ENCODE measurements at regions not wholly inside any gene's neighbourhood (a gene's known extent, or its start where the extent isn't known, plus 50 kb on each side); places are given as distances from the start of the nearest gene placed in this dataset.
"Not testable (repeated sequence)": the region's sequence is repeated elsewhere in the genome, so short reads cannot be mapped to it uniquely, and the experiment has no call there.

DNA sequence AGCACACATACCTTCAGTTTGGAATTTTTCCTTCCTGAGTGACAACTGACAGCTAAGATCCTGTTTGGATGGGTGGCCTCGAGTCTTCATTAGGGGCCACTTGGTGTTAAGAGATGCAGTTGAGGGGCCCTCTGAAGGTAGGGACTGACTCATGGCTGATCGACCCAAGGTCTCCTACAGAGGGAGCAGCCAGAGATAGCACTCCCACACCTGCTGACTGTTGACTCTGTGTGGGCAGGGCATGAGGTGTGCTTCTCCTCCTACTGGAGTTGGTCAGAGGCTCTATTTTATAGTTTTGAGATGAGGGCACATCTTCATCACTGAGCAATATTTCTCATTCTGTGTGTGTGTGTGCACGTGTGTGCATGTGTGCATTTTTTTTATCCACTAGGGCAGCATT is 378.8 kb upstream of the PODXL start:
- no peak for DNase-seq (ENCODE audit: low read depth in 2 of 2)

DNA sequence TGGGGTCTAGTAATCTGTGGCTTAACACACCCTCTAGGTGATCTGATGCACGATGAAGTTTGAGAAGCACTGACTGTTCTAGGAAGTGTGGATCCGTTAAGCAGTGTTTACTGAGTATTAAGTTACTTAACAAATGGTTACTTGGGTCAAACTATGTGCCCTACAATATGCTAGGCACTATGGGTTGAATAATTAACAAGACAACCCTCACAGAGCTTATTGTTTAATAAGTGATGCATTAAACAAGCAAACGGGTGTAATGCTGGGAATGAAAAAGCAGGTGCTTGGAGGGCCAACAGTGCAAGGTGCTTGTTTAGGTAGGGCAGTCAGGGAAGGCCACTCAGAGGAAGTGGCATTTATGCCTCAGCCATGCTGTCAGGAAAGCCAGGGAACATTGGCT is 378.0 kb upstream of the PODXL start:
- DNase-seq (ENCODE audit: low read depth in 2 of 2) = no peak

DNA sequence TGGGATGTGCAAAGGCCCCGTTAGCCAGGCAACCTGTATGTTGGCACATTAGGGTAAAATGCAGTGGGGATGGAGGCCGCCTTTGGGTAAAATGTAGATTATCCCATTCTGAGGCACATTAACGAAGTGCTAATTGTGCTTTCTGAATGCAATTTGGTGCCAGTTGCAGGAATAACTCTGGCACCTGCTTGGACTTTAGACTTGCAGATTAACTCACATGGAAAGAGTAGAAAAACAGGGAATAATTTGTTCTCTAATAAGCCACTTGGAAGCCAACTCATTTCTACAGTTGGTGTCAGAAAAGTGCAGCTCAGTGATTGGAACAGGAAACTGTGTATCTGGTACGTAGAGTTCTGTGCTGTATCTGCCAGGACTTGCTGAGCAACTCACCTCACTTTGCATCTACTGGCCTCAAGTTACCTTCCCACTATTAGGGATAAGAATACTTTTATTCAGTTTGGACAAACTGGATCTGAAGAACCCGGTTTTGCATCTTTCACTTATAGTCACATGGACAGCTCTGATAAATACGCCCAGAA is 377.4 kb upstream of the PODXL start:
- DNase-seq (ENCODE audit: low read depth in 2 of 2) = no peak

DNA sequence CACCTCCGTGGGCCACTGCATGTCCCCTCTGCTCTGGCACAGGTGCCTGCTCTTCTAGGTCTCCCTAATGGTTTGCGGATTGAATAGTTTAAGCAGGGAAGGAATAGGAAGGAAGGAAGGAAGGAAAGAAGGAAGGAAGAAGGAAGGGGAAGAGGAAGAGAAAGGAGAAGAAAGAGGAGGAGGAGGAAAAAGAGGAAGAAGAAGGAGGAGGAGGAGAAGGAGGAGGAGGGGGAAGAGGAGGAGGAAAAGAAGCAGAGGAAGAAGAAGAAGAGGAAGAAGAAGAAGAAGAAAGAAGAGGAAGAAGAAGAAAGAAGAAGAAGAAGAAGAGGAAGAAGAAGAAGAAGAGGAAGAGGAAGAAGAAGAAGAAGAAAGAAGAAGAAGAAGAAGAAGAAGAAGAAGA is 376.8 kb upstream of the PODXL start:
- not testable (repeated sequence) for DNase-seq (ENCODE audit: low read depth in 2 of 2)

DNA sequence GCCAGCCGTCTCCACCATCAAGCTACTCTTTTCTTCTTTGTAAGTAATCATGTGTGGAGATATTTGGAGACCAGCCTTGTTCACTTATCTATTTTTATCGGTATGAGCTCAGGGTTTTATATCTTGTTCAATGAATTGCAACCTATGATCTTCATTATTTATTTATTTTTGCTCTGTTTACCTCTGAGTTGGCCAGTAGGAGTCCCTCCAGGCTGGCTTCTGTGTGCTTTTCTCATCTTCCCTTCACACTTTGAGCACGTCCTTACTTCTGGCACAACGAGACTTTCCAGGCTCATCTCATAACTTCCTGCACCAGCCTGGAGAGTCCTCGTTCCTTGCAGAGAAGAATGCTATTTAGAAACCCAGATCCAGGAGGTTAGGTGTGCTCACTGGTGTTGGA is 375.8 kb upstream of the PODXL start:
- no peak for DNase-seq (ENCODE audit: low read depth in 2 of 2)

DNA sequence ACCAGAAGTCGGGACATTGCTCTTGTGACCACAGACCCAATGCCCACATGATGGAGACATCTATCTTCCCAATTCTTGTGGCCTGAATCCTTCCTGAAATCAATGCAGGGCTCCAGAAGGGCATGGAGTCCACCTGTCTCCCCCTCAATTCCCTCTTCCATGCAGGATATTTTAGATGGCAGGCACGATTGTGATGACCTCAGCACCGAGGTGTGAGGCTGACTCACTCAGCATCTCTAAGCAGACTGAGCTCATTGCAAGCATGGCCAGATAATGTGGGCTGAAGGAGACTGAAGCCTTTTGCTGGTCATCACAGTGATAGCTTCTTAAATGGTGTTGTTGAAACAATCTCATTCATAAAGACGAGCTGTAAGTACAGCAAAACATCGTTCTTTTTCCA is 374.9 kb upstream of the PODXL start:
- DNase-seq (ENCODE audit: low read depth in 2 of 2) = no peak

DNA sequence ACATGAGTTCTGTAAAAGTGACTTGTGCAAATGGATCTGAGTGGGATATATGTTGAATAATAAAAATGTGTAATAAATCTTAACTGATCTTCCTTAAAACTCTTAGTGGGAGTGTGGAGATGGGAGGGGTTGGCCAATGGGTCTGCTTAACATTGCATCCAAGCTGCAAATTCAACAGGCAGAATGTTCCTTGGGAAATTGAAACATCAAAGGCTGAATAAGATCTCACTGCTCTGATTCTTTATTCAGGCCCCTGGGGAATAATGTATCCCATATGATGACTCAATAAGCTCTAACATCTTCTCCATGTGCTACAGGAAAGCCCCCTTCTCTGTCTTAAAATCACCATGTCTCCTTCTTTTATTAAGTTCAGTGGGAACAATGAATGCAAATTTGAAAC is 373.2 kb upstream of the PODXL start:
- no peak for DNase-seq (ENCODE audit: low read depth in 2 of 2)

DNA sequence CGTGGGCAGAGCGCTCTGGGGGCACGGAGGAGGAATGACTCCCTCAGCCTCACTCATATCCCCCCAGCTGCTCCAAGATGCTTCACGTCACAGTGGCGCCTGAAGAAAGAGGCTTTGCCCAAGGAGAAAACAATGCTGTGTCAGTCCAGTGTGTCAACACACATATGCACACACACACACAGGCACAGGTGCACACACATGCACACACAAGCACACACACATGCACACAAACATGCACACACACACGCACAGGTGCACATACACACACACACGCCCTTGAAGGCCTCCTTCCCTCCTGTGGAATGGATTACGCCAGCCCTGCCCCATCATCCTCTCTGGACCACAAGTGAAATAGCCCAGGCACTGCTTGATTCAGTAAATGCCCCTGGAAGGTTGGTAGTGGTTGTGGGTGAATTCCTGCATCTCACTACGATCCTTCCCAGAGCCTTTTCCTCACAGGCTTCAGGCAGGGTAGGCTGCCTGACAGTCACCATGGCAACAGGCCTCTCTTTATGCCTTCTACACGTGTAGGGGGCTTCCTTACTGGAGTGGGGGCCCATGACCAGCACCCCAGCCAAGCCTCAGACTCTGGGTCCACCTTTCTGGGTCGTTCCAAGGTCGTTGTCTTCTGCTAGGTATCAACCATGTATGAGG is 371.5 kb upstream of the PODXL start:
- DNase-seq (ENCODE audit: low read depth in 2 of 2) = no peak

DNA sequence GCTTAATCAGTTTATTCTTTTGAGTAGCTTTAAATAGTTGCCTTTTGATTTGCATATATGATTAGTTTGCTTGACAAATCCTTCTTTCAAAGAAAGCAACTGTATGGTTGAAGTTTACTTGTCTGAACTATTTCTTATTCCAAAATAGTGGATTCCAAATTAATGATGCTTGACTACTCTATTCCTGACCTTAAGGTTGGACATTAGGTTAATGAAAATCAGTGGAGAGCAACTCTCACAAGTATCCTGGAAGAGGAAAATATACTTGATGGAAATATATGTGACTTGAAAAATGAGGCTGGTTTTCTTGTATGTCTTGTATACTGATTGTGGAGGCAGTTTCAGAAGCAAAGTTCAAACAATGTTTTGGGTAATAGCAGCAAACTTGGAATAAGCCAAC is 369.2 kb upstream of the PODXL start:
- DNase-seq (ENCODE audit: low read depth in 2 of 2) = no peak

DNA sequence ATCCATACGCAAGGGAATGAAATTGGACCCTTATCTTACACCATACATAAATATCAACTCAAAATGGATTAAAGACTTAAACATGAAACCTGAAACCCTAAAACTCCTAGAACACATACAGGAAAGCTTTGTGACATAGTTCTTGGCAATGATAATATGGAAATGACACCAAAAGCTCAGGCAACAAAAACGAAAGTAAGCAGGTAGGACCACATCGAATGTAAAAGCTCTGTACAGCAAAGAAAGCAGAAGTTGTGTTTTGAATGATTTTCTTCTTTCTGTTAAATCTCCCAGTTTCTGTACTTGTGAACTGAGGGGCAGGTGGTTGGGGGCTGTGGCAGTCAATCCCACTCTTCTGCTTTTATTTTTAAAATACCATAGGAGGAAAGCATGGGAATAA is 368.4 kb upstream of the PODXL start:
- DNase-seq (ENCODE audit: low read depth in 2 of 2) = no peak

DNA sequence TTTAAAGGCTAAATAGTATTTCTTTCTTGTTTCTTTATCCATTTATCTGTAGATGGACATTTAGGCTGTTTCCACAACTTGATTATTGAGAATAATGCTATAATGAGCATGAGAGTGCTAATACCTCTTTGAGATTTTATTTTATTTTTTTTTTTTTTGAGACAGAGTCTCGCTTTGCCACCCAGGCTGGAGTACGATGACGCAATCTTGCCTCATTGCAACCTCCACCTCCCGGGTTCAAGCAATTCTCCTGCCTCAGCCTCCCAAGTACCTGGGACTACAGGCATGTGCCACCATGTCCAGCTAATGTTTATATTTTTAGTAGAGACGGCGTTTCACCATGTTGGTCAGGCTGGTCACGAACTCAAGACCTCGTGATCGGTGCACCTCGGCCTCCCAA is 366.5 kb upstream of the PODXL start:
- not testable (repeated sequence) for DNase-seq (ENCODE audit: low read depth in 2 of 2)

DNA sequence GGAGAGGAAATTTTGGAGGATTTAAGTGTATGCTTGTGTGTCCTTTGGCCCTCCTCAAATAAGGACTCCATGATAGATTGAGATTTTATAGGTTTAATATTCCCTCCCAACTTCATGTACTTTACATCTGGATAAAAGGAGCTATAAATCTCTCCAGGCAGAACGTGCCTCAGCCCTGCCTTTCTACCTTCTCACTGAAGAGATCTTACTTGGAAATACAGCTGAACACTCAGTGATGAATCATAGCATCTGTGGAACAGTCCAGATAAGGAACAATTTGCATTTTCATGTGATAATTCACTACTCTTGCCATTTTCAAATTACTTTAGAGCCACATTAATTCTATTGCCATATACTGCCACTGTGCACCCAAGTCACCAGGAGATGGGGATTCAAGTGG is 364.6 kb upstream of the PODXL start:
- no peak for DNase-seq (ENCODE audit: low read depth in 2 of 2)

DNA sequence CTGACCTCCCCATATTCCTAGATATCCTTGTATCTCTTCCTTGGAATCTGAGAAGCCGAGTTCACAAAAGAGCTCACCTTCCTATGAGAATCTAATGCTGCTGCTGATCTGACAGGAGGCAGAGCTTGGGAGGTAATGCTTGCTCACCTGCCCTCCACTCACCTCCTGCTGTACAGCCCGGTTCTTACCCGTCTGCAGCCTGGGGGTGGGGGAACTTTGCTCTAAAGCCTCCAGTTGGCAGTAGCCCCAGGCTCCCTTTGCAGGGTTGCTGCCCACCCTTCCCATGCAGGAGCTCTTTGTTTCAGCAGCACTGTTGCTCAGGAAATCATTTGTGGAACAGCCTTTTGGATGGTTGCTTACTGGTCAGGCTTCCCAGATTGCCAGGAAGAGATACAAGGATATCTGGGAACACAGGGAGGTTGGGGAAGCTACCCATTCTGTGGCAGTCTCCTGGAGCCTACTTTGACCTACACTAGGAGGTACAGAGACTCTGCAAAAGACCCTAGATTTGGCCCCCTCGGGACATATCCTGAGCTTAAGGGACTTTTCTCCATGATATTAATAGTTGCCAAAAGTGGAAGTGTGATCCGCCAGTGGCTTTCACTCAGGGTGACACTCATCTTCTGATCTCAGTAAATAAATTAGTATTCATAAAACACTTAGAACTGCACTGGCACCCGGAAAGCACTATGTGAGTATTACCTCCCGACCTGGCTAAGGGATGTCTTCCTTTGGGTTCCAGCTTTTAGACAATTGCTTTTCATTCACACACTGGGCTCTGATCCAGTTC is 363.7 kb upstream of the PODXL start:
- no peak for DNase-seq (ENCODE audit: low read depth in 2 of 2)

DNA sequence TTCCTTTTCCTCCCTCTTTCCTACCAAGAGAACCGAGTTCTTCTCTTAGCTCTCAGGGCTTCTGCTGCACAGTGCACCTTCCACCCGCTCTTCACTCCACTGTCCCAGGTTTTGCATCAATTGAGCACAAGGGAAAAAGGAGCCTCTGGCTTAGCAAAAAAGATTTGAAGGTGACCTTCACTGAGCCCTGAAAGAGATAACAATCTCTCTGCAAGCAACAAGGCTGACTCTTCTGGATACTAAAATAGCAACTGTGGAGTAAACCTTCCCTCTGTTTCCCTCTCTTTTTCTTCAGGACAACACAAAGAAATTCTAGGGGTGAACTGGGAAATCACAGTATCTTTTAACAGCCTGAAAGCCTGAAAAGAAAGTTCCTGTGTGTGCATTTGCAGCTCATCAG is 354.7 kb upstream of the PODXL start:
- DNase-seq (ENCODE audit: low read depth in 2 of 2) = no peak

DNA sequence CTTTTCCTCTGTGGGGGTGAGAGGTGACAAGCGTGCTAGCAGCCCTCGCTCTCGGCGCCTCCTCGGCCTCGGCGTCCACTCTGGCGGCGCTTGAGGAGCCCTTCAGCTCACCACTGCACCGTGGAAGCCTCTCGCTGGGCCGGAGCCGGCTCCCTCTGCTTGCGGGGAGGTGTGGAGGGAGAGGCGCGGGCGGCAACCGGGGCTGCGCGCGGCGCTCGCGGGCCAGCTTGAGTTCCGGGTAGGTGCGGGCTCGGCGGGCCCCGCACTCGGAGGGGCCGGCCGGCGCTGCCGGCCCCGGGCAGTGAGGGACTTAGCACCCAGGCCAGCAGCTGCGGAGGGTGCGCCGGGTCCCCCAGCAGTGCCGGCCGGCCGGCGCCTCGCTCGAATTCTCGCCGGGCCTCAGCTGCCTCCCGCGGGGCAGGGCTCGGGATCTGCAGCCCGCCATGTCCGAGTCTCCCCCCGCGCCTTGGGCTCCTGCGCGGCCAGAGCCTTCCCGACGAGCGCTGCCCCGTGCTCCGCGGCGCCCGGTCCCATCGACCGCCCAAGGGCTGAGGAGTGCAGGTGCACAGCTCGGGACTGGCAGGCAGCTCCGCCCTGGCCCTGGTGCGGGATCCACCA is 352.8 kb upstream of the PODXL start:
- DNase-seq (ENCODE audit: low read depth in 2 of 2) = no peak

DNA sequence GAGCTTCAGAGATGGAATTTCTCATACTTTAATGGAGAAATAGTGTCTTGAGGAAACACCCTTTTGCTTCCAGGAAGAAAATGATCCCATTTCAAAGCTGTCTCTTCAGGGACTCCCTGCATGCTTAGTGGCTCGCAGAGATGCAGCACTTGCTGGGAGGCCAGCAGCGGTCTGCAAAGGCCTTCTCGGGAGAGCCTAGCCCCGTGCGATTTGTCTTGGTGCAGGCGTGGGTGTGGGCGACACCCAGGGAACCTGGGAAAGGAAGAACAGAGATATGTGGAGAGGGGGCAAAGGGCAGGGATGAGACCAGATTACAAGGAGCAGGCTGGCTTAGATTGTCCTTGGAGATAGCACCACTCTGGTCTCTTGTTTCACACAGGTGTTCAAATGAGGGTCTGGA is 352.3 kb upstream of the PODXL start:
- DNase-seq (ENCODE audit: low read depth in 2 of 2) = no peak

DNA sequence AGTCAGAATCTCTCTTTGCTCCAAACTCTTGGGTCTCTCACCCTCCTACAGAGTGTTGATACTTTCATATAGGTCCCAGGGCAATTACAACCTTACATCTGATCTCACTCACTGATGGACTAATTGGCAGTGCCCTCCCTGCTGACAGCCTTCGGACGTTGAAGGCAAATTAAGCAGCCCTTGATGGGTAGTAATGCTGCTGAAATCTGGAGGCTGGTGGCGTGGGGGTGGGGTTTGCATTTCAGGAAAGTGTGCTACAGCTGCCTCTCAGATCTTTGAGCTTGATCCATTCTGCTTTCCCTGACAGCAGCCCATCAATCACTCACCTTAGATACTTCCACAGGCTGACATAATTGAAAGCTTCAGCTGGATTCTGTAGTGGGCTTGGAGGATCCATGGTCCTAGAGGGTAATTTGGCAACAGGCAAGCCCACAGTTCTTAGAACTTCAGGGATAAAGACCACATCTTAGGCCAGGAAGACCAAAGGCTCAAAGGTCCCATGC is 349.1 kb upstream of the PODXL start:
- no peak for DNase-seq (ENCODE audit: low read depth in 2 of 2)

DNA sequence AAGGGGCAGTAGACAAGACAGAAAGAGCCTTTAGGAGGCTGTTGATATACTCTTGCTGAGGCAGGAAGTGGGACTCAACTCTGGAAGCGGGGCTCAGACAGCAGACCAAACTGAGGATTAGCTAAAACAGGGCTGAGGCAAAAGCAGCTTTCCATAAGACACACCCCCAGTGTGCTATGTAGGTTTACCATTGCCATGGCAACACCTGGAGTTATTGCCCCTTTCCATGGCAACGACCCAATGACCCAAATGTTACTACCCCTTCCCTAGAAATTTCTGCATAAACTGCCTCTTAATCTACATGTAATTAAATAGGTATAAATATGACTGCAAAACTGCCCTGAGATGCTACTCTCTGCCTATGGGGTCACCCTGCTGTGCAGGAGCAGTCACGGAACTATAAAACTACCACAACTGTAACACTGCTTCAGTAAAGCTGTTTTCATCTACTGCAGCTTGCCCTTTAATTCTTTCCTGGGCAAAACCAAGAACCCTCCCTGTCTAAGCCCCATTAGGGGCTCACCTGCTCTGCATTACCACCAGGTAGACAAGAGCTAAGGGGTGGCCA is 348.4 kb upstream of the PODXL start:
- DNase-seq (ENCODE audit: low read depth in 2 of 2) = no peak

DNA sequence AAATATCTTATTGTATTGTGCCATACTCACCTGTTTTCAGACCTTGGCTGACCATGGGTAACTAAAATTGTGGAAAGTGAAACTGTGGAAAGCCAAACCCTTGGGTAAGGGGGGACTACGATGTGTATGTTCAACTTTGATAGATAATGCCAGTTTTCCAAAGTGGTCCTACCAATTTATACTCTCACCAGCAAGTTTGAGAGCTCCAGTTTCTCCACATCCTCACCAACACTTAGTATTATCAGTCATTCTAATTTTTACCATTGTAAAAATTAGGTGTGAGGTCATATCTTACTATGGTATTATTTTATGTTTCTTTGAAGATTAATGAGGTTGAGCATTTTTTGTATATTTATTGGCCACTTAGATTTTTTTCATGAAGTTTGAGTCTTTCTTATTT is 346.9 kb upstream of the PODXL start:
- DNase-seq (ENCODE audit: low read depth in 2 of 2) = no peak

DNA sequence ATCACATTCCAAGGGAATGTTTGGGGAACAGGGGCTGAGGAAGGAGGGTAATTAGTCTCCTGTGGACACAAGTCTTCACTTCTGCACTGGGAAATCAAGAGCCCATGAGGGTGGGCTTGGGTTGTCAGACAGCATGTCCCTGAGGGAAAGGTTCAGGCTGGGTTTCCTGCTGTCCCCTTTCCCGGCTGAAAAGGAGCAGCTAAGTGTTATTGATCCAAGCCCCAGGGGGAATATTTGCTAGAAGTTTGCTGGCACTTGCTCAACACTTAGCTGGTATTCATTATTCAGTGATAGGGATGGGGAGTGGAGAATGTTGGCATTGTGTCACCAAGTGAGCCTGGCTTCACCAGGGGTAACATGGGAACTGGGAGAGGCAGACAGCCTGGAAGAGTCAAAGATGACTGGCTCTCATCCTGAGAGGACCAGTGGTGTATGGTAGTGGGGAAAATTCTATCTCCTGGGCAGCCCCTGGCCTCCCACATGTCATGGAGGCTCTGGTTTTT is 344.4 kb upstream of the PODXL start:
- no peak for DNase-seq (ENCODE audit: low read depth in 2 of 2)

DNA sequence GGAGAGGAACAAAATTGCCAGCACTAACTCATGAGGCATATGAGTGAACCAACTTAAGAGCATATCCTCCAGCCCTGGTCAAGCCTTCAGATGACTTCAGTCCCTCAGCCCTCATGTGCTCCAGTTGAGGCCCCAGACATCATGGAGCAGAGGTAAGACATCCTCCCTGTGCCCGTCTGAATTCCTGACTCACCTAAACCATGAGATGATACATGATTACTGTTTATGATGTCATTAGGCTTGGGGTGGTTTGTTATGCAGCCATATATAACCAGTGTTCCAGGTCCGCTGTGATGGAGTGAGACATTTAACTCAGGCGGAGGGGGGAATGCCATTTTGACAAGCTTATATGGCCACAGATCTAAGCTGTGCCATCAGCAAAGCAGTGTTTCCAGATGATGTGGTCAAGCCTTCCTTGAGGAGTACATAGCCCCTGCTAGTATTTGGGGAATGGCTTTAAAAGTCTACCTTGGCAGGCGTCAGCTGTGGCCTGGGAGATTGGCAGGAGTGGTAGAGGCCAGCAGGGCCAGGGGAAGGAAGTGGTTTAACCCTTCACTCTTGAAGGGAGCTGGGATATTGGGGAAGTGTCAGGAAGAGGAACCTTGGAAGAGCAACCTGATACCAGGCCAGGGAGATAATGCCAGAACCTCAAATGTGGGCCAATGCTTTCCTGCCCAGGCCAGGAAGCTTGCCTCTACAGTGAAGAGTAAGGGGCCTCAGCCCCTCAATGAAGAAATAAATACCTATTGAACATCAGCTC is 343.0 kb upstream of the PODXL start:
- DNase-seq (ENCODE audit: low read depth in 2 of 2) = no peak

DNA sequence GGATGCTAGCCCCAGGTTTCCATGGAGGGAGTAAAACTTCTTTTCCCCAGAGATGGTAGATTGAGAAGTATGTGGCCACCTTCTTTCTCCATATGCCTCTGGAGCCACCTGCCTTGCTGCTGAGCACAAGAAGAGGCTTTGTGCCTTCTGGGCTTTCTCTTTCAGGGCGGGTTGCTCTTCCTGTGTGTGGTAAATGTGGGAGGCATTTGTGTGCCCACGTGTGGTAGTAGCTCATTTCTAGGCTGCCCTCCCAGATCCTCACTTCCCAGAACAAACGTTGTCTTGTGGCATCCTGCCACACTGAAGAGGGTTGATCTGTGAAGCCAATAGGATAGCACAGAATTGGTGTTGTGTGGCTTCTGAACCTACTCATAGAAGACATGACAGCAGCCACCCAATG is 342.0 kb upstream of the PODXL start:
- DNase-seq (ENCODE audit: low read depth in 2 of 2) = no peak

Measured in stimulated activated CD8-positive, alpha-beta memory T cell treated with anti-CD3 and anti-CD28 coated beads, Interleukin-7, amount 100 ng/mL, for 1 hour (primary cell).